IPS-18c (cell line): ENCODE measurements at regions not wholly inside any gene's neighbourhood (a gene's known extent, or its start where the extent isn't known, plus 50 kb on each side); places are given as distances from the start of the nearest gene placed in this dataset.
"Not testable (repeated sequence)": the region's sequence is repeated elsewhere in the genome, so short reads cannot be mapped to it uniquely, and the experiment has no call there.

Experiments used
- H3K4me3 ChIP-seq: 2 replicates; pipeline ENCODE4 v1.7.0; 2013; ENCODE audit warnings: low read depth, mild to moderate bottlenecking, low read length, moderate library complexity; ENCODE audit not compliant: insufficient read depth
- H3K9me3 ChIP-seq: one replicate; pipeline ENCODE4 v1.6.1; 2013; ENCODE audit warnings: mild to moderate bottlenecking, low read length, moderate library complexity; ENCODE audit not compliant: control insufficient read depth, insufficient read depth

GRCh38 chr22:49669427-49669968 is 158.2 kb downstream of the BRD1 start:
- H3K9me3 ChIP-seq = not testable (repeated sequence)

GRCh38 chr22:49668402-49668801 is 159.3 kb downstream of the BRD1 start:
- no peak overlapping the region for H3K4me3 ChIP-seq
- peaks cover 2% of the 10 kb centered on the region for H3K9me3 ChIP-seq

More at GRCh38 chr22:49669427-49669968, 158.2 kb downstream of the BRD1 start:
- H3K4me3 ChIP-seq = not testable (repeated sequence)

- H3K9me3 ChIP-seq = peaks cover 2% of the 10 kb centered on the region
- no peak overlapping the region for H3K4me3 ChIP-seq
These were observed 160.4 kb downstream of the BRD1 start for GRCh38 chr22:49667236-49667635.

GRCh38 chr22:49666146-49666809 is 161.4 kb downstream of the BRD1 start:
- peaks cover 2% of the 10 kb centered on the region for H3K9me3 ChIP-seq
- H3K4me3 ChIP-seq = no peak overlapping the region

GRCh38 chr22:49664891-49665290 is 162.8 kb downstream of the BRD1 start:
- H3K4me3 ChIP-seq = no peak overlapping the region
- peaks cover 2% of the 10 kb centered on the region for H3K9me3 ChIP-seq

GRCh38 chr22:49664371-49664881 is 163.2 kb downstream of the BRD1 start:
- Histone ChIP-seq H3K9me3 (peaks cover 1% of the 10 kb centered on the region), H3K4me3 (no peak overlapping the region)

- Histone ChIP-seq H3K4me3 (no peak overlapping the region), H3K9me3 (no peaks in the 10 kb centered on the region)
These were observed 163.8 kb downstream of the BRD1 start for GRCh38 chr22:49663823-49664222.

- no peaks in the 10 kb centered on the region for H3K9me3 ChIP-seq
- H3K4me3 ChIP-seq = no peak overlapping the region
These were observed 164.4 kb downstream of the BRD1 start for GRCh38 chr22:49663311-49663711.

GRCh38 chr22:49662681-49663080 is 165.0 kb downstream of the BRD1 start:
- Histone ChIP-seq H3K9me3 (no peaks in the 10 kb centered on the region), H3K4me3 (no peak overlapping the region)

- no peaks in the 10 kb centered on the region for H3K9me3 ChIP-seq
- H3K4me3 ChIP-seq = no peak overlapping the region
These were observed 166.6 kb downstream of the BRD1 start for GRCh38 chr22:49660794-49661781.

- Histone ChIP-seq H3K4me3 (no peak overlapping the region), H3K9me3 (peaks cover under 1% of the 10 kb centered on the region)
These were observed 167.4 kb downstream of the BRD1 start for GRCh38 chr22:49660321-49660720.

GRCh38 chr22:49659924-49660315 is 167.8 kb downstream of the BRD1 start:
- Histone ChIP-seq H3K4me3 (no peak overlapping the region), H3K9me3 (peaks cover 2% of the 10 kb centered on the region)

GRCh38 chr22:49659281-49659923 is 168.3 kb downstream of the BRD1 start:
- H3K4me3 ChIP-seq = no peak overlapping the region

GRCh38 chr22:49658902-49659280 is 168.8 kb downstream of the BRD1 start:
- no peak overlapping the region for H3K4me3 ChIP-seq
- peaks cover 2% of the 10 kb centered on the region for H3K9me3 ChIP-seq

More at GRCh38 chr22:49659281-49659923, 168.3 kb downstream of the BRD1 start:
- H3K9me3 ChIP-seq = peaks cover 2% of the 10 kb centered on the region

GRCh38 chr22:49657974-49658590 is 169.6 kb downstream of the BRD1 start:
- H3K4me3 ChIP-seq = no peak overlapping the region
- peaks cover 2% of the 10 kb centered on the region for H3K9me3 ChIP-seq

- Histone ChIP-seq H3K4me3 (no peak overlapping the region), H3K9me3 (peaks cover 2% of the 10 kb centered on the region)
These were observed 170.2 kb downstream of the BRD1 start for GRCh38 chr22:49657275-49657973.
